Gastrocnemius medialis (tissue), 4 donors: ENCODE measurements at regions not wholly inside any gene's neighbourhood (a gene's known extent, or its start where the extent isn't known, plus 50 kb on each side); places are given as distances from the start of the nearest gene placed in this dataset.

ENCODE experiments used
- ATAC-seq, 2 donors: fragments of 150-250 bp; one replicate each; pipeline ENCODE4 v1.9.1; 2016
- DNase-seq, 2 donors: peaks; one replicate each; pipeline ENCODE4 v3.0.0-alpha.2; 2019
- H3K27ac ChIP-seq, 4 donors: fragments of 200-600 bp; sonication (generic); 1 replicate in 1 of 4; 2 replicates in 3 of 4; pipeline ENCODE4 v1.5.1; 2016 to 2018; ENCODE audit warnings: mild to moderate bottlenecking in 2 of 4, moderate library complexity in 1 of 4
- H3K27me3 ChIP-seq, 3 donors: fragments of 200-600 bp; sonication (generic) in 2 of 3; 1 replicate in 1 of 3; 2 replicates in 2 of 3; pipeline versions ENCODE4 v1.5.1 to v1.6.0; 2016 to 2019; ENCODE audit warnings: mild to moderate bottlenecking in 1 of 3, moderate library complexity in 1 of 3
- H3K36me3 ChIP-seq, 2 donors: fragments of 200-600 bp; sonication (generic) in 1 of 2; one replicate each; pipeline ENCODE4 v1.5.1; 2017 to 2018
- H3K4me1 ChIP-seq, 2 donors: fragments of 200-600 bp; sonication (generic) in 1 of 2; one replicate each; pipeline ENCODE4 v1.5.1; 2016 to 2017; ENCODE audit warnings: mild to moderate bottlenecking in 2 of 2
- H3K4me3 ChIP-seq, 4 donors: fragments of 200-600 bp; sonication (generic) in 3 of 4; 1 replicate in 1 of 4; 2 replicates in 3 of 4; pipeline ENCODE4 v1.5.1; 2016 to 2019; ENCODE audit warnings: mild to moderate bottlenecking in 2 of 4
- H3K9me3 ChIP-seq, 3 donors: fragments of 200-600 bp; sonication (generic) in 2 of 3; 1 replicate in 1 of 3; 2 replicates in 2 of 3; pipeline ENCODE4 v1.5.1; 2016 to 2019
- CTCF ChIP-seq, 5 experiments: fragments of 450-650 bp in 3 of 5; fragments of 200-600 bp in 2 of 5; sonication (generic) in 2 of 5; IDR thresholded peaks in 4 of 5; conservative IDR thresholded peaks in 1 of 5; 1 replicate in 4 of 5; 2 replicates in 1 of 5; pipeline ENCODE4 v1.5.1; 2016 to 2019; ENCODE audit warnings: antibody characterized with exemption in 5 of 5, mild to moderate bottlenecking in 3 of 5, moderate library complexity in 3 of 5
- POLR2A ChIP-seq, 2 donors: fragments of 450-650 bp; IDR thresholded peaks; one replicate each; pipeline ENCODE4 v1.6.1; 2017; ENCODE audit warnings: antibody characterized with exemption in 2 of 2, mild to moderate bottlenecking in 2 of 2, moderate library complexity in 2 of 2
- in situ Hi-C, 4 donors: fragments of 200-750 bp; cut with MboI; loops; one replicate each; pipeline versions ENCODE4 v1.15.0 to v1.8.0; 2017; ENCODE audit warnings: low sequenced_read_pairs in 4 of 4
- intact Hi-C: fragments of 100-400 bp; cut with DNase I; formaldehyde crosslinking; loops from one replicate; pipeline ENCODE4 v1.15.1; 2023; ENCODE audit warnings: low total_unique reads

- DNase-seq: peak; percentile 85 to 91
- TF ChIP-seq POLR2A (IDR thresholded peaks at IDR 0.05) (no peak), CTCF (IDR thresholded peaks at IDR 0.05 in 4 of 5, conservative IDR thresholded peaks at IDR 0.05 in 1 of 5) (no peak)
- no peaks in the 10 kb centered on the region for H3K36me3 ChIP-seq
- intact Hi-C loops: loop anchor here (2.0 kb wide), 2 partner anchors 37 to 63 kb away; no protein-coding TSS in a partner anchor
- H3K4me3 ChIP-seq: no peak overlapping the region
- ATAC-seq: peak; percentile 100
- H3K9me3 ChIP-seq: no peaks in the 10 kb centered on the region
- peak overlapping the region; percentile 67 to 83 (median 75) for H3K27ac ChIP-seq
- in situ Hi-C loops: no loop called here
- H3K27me3 ChIP-seq: no peaks in the 10 kb centered on the region
- H3K4me1 ChIP-seq: peaks cover 8 to 11% of the 10 kb centered on the region in 2 donors
These were observed 74.1 kb upstream of the IRF2BP2 start for GRCh38 chr1:234683861-234684632.

- ATAC-seq (no peak), DNase-seq (no peak)
- intact Hi-C loops: no loop called here
- H3K27ac ChIP-seq: peak overlapping the region; percentile 67 to 83 (median 75)
- TF ChIP-seq POLR2A (IDR thresholded peaks at IDR 0.05) (no peak), CTCF (IDR thresholded peaks at IDR 0.05 in 4 of 5, conservative IDR thresholded peaks at IDR 0.05 in 1 of 5) (no peak)
- no peaks in the 10 kb centered on the region for H3K9me3 ChIP-seq
- H3K4me3 ChIP-seq: no peak overlapping the region
- no peaks in the 10 kb centered on the region for H3K27me3 ChIP-seq
- peaks cover 8 to 11% of the 10 kb centered on the region in 2 donors for H3K4me1 ChIP-seq
- in situ Hi-C loops: no loop called here
- H3K36me3 ChIP-seq: no peaks in the 10 kb centered on the region
These were observed 73.3 kb upstream of the IRF2BP2 start for GRCh38 chr1:234683127-234683860.

- Histone ChIP-seq H3K36me3 (no peaks in the 10 kb centered on the region), H3K4me1 (peaks cover 8 to 11% of the 10 kb centered on the region in 2 donors), H3K27ac (no peak overlapping the region), H3K9me3 (no peaks in the 10 kb centered on the region), H3K4me3 (no peak overlapping the region), H3K27me3 (no peaks in the 10 kb centered on the region)
- DNase-seq: no peak
- intact Hi-C loops: no loop called here
- in situ Hi-C loops: no loop called here
- no peak for TF ChIP-seq POLR2A (IDR thresholded peaks at IDR 0.05)
- no peak for TF ChIP-seq CTCF (IDR thresholded peaks at IDR 0.05 in 4 of 5, conservative IDR thresholded peaks at IDR 0.05 in 1 of 5)
- no peak for ATAC-seq
These were observed 72.0 kb upstream of the IRF2BP2 start for GRCh38 chr1:234681990-234682389.

- ATAC-seq (no peak), DNase-seq (no peak)
- no peaks in the 10 kb centered on the region for H3K27me3 ChIP-seq
- H3K27ac ChIP-seq: no peak overlapping the region
- no peaks in the 10 kb centered on the region for H3K9me3 ChIP-seq
- H3K4me1 ChIP-seq: peaks cover 11 to 13% of the 10 kb centered on the region in 2 donors
- intact Hi-C loops (no loop called here), in situ Hi-C loops (no loop called here)
- no peaks in the 10 kb centered on the region for H3K36me3 ChIP-seq
- no peak for TF ChIP-seq CTCF (IDR thresholded peaks at IDR 0.05 in 4 of 5, conservative IDR thresholded peaks at IDR 0.05 in 1 of 5)
- TF ChIP-seq POLR2A (IDR thresholded peaks at IDR 0.05): no peak
- no peak overlapping the region for H3K4me3 ChIP-seq
These were observed 71.1 kb upstream of the IRF2BP2 start for GRCh38 chr1:234681065-234681464.
